Activated CD8-positive, alpha-beta memory T cell treated with anti-CD3 and anti-CD28 coated beads, Interleukin-2, amount 10 ng/mL, durations not matched to agents 7 days and 5 days (primary cell): ENCODE measurements at regions not wholly inside any gene's neighbourhood (a gene's known extent, or its start where the extent isn't known, plus 50 kb on each side); places are given as distances from the start of the nearest gene placed in this dataset.
"Not testable (repeated sequence)": the region's sequence is repeated elsewhere in the genome, so short reads cannot be mapped to it uniquely, and the experiment has no call there.

Source experiments
- ATAC-seq: fragments of 150-1000 bp; cut with Tn5 transposase; one replicate; pipeline ENCODE4 v1.10.0; 2021; ENCODE audit warnings: moderate library complexity
- CTCF ChIA-PET: fragments of 350-600 bp; sonication (Branson Sonifier 250); formaldehyde crosslinking; loops from one replicate; lab custom pipeline; 2021; ENCODE audit warnings: antibody characterized with exemption; lab: Charles Lee
- DNase-seq: peaks from one replicate; pipeline ENCODE4 v3.0.0-alpha.2; 2020
- H3K27ac Mint-ChIP-seq: one replicate; pipeline ENCODE4 v1.8.0; 2021; ENCODE audit warnings: mild to moderate bottlenecking, mixed read lengths
- H3K27me3 Mint-ChIP-seq: one replicate; pipeline ENCODE4 v1.8.0; 2021; ENCODE audit warnings: mixed read lengths
- H3K36me3 Mint-ChIP-seq: one replicate; pipeline ENCODE4 v1.8.0; 2021; ENCODE audit warnings: mild to moderate bottlenecking, mixed read lengths
- H3K4me1 Mint-ChIP-seq: one replicate; pipeline ENCODE4 v1.8.0; 2021; ENCODE audit warnings: mixed read lengths
- H3K4me3 Mint-ChIP-seq: one replicate; pipeline ENCODE4 v1.8.0; 2021; ENCODE audit warnings: mild to moderate bottlenecking, moderate library complexity, mixed read lengths
- H3K9me3 Mint-ChIP-seq: one replicate; pipeline ENCODE4 v1.8.0; 2022; ENCODE audit warnings: low read depth, mixed read lengths

DNA sequence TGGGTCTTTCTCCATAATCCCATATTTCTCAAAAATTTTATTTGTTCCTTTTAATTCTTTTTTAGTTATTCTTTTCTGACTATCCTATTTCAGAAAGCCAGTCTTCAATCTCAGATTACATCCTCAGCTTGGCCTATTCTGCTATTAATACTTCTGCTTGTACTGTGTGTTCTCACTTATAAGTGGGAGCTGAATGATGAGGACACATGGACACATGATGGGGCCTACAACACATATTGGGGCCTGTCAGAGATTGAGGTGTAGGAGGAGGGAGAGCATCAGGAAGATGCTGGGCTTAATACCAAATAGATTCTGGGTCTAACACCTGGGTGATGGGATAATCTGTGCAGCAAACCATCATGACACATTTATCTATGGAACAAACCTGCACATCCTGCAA is 82.3 kb downstream of the MAGEE1 start:
- Mint-ChIP-seq H3K27me3 (no peaks in the 10 kb centered on the region), H3K27ac (no peak overlapping the region), H3K36me3 (no peaks in the 10 kb centered on the region), H3K9me3 (peaks cover 3% of the 10 kb centered on the region), H3K4me3 (no peak overlapping the region), H3K4me1 (no peaks in the 10 kb centered on the region)
- ATAC-seq (no peak), DNase-seq (no peak)
- CTCF ChIA-PET, result no interaction called here

- H3K27ac Mint-ChIP-seq, result no peak overlapping the region
- peaks cover 2% of the 10 kb centered on the region for H3K9me3 Mint-ChIP-seq
- H3K36me3 Mint-ChIP-seq, result no peaks in the 10 kb centered on the region
- no peak overlapping the region for H3K4me3 Mint-ChIP-seq
- no peaks in the 10 kb centered on the region for H3K27me3 Mint-ChIP-seq
- CTCF ChIA-PET, result no interaction called here
- ATAC-seq (no peak), DNase-seq (no peak)
- H3K4me1 Mint-ChIP-seq, result no peaks in the 10 kb centered on the region
These were observed 90.0 kb downstream of the MAGEE1 start for GRCh38 chrX:76517544-76517943.

DNA sequence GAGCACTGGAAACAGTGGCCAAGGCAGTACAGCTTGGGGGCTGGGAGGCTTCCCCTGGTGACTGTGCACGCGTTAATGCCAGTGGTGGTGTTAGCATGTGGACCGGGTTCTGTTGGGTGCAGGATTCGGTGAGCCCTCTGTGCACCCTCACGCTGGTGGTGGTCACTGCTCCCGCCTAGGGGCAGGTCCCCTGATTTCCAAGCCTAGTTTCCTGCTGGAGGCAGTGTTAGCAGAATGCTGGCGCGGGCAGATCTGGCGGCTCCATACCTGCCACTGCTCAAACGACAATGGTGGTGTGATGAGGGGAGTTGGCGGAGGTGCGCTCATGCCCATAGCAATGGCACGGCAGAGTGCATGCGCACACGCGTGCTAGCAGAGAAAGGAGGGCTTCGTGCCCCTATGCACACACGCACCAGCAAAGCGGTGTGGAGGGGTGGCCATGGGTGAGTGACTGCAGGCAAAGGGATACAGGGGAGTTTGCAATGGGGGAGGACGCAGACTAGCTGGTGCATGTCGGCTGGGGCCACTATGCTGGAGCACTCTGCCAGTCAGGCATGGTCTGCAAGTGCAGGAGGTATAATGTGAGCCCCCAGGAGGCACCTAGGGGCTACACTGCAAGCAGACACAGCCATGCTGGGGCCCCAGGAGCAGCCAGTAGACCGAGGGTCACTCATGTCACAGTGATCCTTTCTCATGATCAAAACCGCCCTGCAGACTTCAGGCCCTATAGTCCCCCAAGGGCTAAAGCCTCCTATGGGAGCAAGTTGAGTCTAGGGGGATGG is 93.0 kb downstream of the MAGEE1 start:
- Mint-ChIP-seq H3K27ac (no peak overlapping the region), H3K9me3 (peaks cover 2% of the 10 kb centered on the region), H3K36me3 (no peaks in the 10 kb centered on the region), H3K4me1 (no peaks in the 10 kb centered on the region), H3K4me3 (no peak overlapping the region), H3K27me3 (no peaks in the 10 kb centered on the region)
- CTCF ChIA-PET, result no interaction called here
- DNase-seq, result no peak
- ATAC-seq, result no peak

- H3K27ac Mint-ChIP-seq, H3K4me3 Mint-ChIP-seq, H3K36me3 Mint-ChIP-seq, H3K27me3 Mint-ChIP-seq, H3K9me3 Mint-ChIP-seq, CTCF ChIA-PET, ATAC-seq, H3K4me1 Mint-ChIP-seq, DNase-seq: not testable (repeated sequence)
These were observed 108.2 kb downstream of the MAGEE1 start for GRCh38 chrX:76535675-76536074.

DNA sequence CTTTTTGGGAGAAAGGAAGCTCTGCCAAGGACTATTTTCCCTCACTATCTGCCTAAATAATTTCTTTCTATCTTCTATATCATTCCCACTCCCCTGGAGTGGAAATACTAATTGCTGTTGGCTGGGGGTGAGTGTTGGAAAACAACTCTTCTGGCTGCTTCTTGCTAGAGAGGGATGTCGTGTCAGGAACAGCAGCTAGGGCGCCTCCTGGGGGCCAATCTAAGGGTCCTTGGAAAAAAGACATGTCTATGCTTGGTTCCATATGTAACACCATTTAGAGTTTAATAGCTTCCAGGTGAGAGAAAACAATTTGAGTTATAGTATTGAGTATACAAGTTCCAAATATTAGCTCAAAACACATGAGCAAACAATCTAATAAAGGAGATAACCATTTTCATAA is 111.3 kb downstream of the MAGEE1 start:
- CTCF ChIA-PET, result no interaction called here
- ATAC-seq, result no peak
- H3K27ac Mint-ChIP-seq, result no peak overlapping the region
- H3K4me1 Mint-ChIP-seq, result no peaks in the 10 kb centered on the region
- DNase-seq, result no peak
- H3K4me3 Mint-ChIP-seq, result no peak overlapping the region
- no peaks in the 10 kb centered on the region for H3K9me3 Mint-ChIP-seq
- no peaks in the 10 kb centered on the region for H3K36me3 Mint-ChIP-seq
- H3K27me3 Mint-ChIP-seq, result no peaks in the 10 kb centered on the region

GRCh38 chrX:76543381-76543780 is 115.9 kb downstream of the MAGEE1 start:
- H3K27ac Mint-ChIP-seq, H3K4me1 Mint-ChIP-seq, DNase-seq, CTCF ChIA-PET, H3K4me3 Mint-ChIP-seq, H3K36me3 Mint-ChIP-seq, H3K9me3 Mint-ChIP-seq, ATAC-seq, H3K27me3 Mint-ChIP-seq: not testable (repeated sequence)

GRCh38 chrX:76550016-76550415 is 122.5 kb downstream of the MAGEE1 start:
- CTCF ChIA-PET, result no interaction called here
- no peaks in the 10 kb centered on the region for H3K4me1 Mint-ChIP-seq
- no peak for DNase-seq

GRCh38 chrX:76555269-76555668 is 127.8 kb downstream of the MAGEE1 start:
- CTCF ChIA-PET, result no interaction called here
- no peak for DNase-seq

More at GRCh38 chrX:76550016-76550415, 122.5 kb downstream of the MAGEE1 start:
- Mint-ChIP-seq H3K27ac (no peak overlapping the region), H3K9me3 (no peaks in the 10 kb centered on the region), H3K4me3 (no peak overlapping the region), H3K36me3 (no peaks in the 10 kb centered on the region), H3K27me3 (no peaks in the 10 kb centered on the region)
- ATAC-seq, result no peak

DNA sequence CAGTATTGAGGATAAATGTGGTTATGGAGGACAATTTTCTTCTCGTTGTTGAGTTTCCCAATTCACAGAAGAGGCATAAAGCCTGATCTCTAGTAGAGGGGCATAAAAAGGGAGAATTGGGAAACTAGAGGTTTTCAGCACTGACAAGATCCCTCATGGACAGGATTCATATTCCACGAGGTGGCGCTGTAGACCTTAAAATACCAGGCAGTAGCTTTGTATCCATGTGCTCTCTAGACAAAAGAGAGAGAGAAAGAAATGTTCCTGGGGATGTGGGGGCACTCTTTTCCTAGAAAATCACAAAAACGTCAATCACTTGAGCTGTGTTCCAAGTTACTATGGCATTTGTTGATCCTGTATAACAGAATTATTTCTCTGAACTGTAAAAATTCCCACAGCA is 128.3 kb downstream of the MAGEE1 start:
- DNase-seq, result peak; percentile 37
- CTCF ChIA-PET, result no interaction called here
- ATAC-seq, result no peak
- H3K4me1 Mint-ChIP-seq, result no peaks in the 10 kb centered on the region
- no peak overlapping the region for H3K27ac Mint-ChIP-seq
- H3K9me3 Mint-ChIP-seq, result no peaks in the 10 kb centered on the region
- no peaks in the 10 kb centered on the region for H3K36me3 Mint-ChIP-seq
- H3K4me3 Mint-ChIP-seq, result no peak overlapping the region
- no peaks in the 10 kb centered on the region for H3K27me3 Mint-ChIP-seq

More at GRCh38 chrX:76555269-76555668, 127.8 kb downstream of the MAGEE1 start:
- no peaks in the 10 kb centered on the region for H3K36me3 Mint-ChIP-seq
- no peak overlapping the region for H3K4me3 Mint-ChIP-seq
- H3K4me1 Mint-ChIP-seq, result no peaks in the 10 kb centered on the region
- H3K27ac Mint-ChIP-seq, result no peak overlapping the region
- no peaks in the 10 kb centered on the region for H3K27me3 Mint-ChIP-seq
- H3K9me3 Mint-ChIP-seq, result no peaks in the 10 kb centered on the region
- ATAC-seq, result no peak

- H3K27me3 Mint-ChIP-seq, H3K36me3 Mint-ChIP-seq, H3K9me3 Mint-ChIP-seq, H3K27ac Mint-ChIP-seq, H3K4me1 Mint-ChIP-seq, ATAC-seq, H3K4me3 Mint-ChIP-seq, CTCF ChIA-PET, DNase-seq: not testable (repeated sequence)
These were observed 137.3 kb downstream of the MAGEE1 start for GRCh38 chrX:76564842-76565241.

GRCh38 chrX:76605390-76605789 is 177.9 kb downstream of the MAGEE1 start:
- no peak overlapping the region for H3K4me3 Mint-ChIP-seq

DNA sequence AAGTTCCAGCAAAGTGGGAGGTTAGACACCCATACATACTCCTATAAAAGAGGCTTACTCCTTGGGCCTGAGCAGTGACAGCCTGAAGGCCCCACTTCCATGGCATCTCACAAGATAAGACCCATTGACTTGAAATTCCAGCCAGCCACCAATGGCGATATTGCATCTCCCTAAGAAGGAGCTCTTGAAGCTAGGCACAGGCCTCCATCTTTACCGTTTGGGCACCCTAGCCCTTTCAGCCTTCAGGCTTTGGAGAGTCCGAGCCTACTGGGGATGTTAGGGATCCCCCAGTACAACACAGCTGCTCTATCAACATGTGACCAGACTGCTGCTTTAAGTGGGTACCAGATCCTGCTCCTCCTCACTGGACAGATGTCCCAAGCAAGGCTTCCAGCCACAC is 189.5 kb downstream of the MAGEE1 start:
- ATAC-seq (no peak), DNase-seq (no peak)
- H3K4me1 Mint-ChIP-seq, result no peaks in the 10 kb centered on the region
- H3K36me3 Mint-ChIP-seq, result no peaks in the 10 kb centered on the region
- CTCF ChIA-PET, result no interaction called here
- no peak overlapping the region for H3K4me3 Mint-ChIP-seq
- H3K9me3 Mint-ChIP-seq, result peaks cover 5% of the 10 kb centered on the region
- no peaks in the 10 kb centered on the region for H3K27me3 Mint-ChIP-seq
- no peak overlapping the region for H3K27ac Mint-ChIP-seq

More at GRCh38 chrX:76605390-76605789, 177.9 kb downstream of the MAGEE1 start:
- Mint-ChIP-seq H3K27me3 (no peaks in the 10 kb centered on the region), H3K9me3 (peaks cover 4% of the 10 kb centered on the region), H3K4me1 (no peaks in the 10 kb centered on the region), H3K36me3 (no peaks in the 10 kb centered on the region), H3K27ac (no peak overlapping the region)
- no peak for DNase-seq
- CTCF ChIA-PET, result no interaction called here
- ATAC-seq, result no peak

DNA sequence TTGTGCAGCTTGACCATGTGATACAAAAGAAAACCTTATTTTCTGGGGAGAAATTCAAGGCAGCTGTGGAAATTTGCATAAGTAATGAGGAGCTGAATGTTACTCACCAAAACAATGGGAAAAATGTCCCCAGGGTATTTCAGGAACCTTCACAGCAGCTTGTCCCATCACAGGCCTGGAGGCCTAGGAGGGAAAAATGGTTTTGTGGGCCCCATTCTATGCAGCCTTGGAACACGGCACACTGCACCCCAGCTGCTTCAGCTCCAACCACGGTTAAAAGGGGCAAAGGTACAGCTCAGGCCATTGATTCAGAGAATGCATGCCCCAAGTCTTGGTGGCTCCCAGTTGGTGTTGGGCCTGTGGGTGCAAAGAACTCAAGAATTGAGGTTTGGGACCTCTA is 216.1 kb downstream of the MAGEE1 start:
- no peaks in the 10 kb centered on the region for H3K27me3 Mint-ChIP-seq
- H3K36me3 Mint-ChIP-seq, result no peaks in the 10 kb centered on the region

DNA sequence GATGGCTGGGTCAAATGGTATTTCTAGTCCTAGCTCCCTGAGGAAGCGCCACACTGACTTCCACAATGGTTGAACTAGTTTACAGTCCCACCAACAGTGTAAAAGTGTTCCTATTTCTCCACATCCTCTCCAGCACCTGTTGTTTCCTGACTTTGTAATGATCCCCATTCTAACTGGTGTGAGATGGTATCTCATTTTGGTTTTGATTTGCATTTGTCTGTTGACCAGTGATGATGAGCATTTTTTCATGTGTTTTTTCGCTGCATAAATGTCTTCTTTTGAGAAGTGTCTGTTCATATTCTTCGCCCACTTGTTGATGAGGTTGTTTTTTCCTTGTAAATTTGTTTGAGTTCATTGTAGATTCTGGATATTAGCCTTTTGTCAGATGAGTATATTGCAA is 223.9 kb downstream of the MAGEE1 start:
- H3K27ac Mint-ChIP-seq, H3K36me3 Mint-ChIP-seq, CTCF ChIA-PET, H3K4me1 Mint-ChIP-seq, H3K9me3 Mint-ChIP-seq, ATAC-seq, DNase-seq, H3K27me3 Mint-ChIP-seq, H3K4me3 Mint-ChIP-seq: not testable (repeated sequence)

More for the DNA sequence above, 216.1 kb downstream of the MAGEE1 start:
- H3K4me3 Mint-ChIP-seq, result no peak overlapping the region
- H3K9me3 Mint-ChIP-seq, result peaks cover 3% of the 10 kb centered on the region
- CTCF ChIA-PET, result no interaction called here
- ATAC-seq, result no peak
- H3K4me1 Mint-ChIP-seq, result no peaks in the 10 kb centered on the region
- H3K27ac Mint-ChIP-seq, result no peak overlapping the region
- DNase-seq, result no peak
